K562 (cell line): ENCODE measurements at regions not wholly inside any gene's neighbourhood (a gene's known extent, or its start where the extent isn't known, plus 50 kb on each side); places are given as distances from the start of the nearest gene placed in this dataset.

Experiments
- AFF1 ChIP-seq, 2 experiments: fragments of 450-650 bp; IDR thresholded peaks; 2 replicates each; pipeline ENCODE4 v1.6.1; 2018; ENCODE audit warnings: mild to moderate bottlenecking in 2 of 2, low read depth in 1 of 2; ENCODE audit not compliant: partially characterized antibody in 2 of 2
- BMI1 ChIP-seq: fragments of 150-350 bp; IDR thresholded peaks from 2 replicates; pipeline ENCODE4 v1.6.1; 2014; ENCODE audit warnings: low read length
- BRD9 ChIP-seq: fragments of 450-650 bp; IDR thresholded peaks from 2 replicates; pipeline ENCODE4 v1.6.1; 2018; ENCODE audit warnings: low read depth; ENCODE audit not compliant: partially characterized antibody
- E2F4 ChIP-seq: sonication (generic); formaldehyde crosslinking; IDR thresholded peaks from 2 replicates; pipeline ENCODE4 v1.8.0; 2022; ENCODE audit warnings: mild to moderate bottlenecking, low read depth, missing genetic modification reagents
- ELF1 ChIP-seq: fragments of 200-800 bp; sonication (Bioruptor generic); IDR thresholded peaks from 2 replicates; pipeline ENCODE4 v1.6.1; 2016; ENCODE audit warnings: missing genetic modification characterization, missing compliant biosample characterization
- HDAC1 ChIP-seq, 2 experiments: fragments of 450-650 bp; IDR thresholded peaks; 2 replicates each; pipeline ENCODE4 v1.6.1; 2016 to 2017; ENCODE audit warnings: inconsistent platforms in 1 of 2, mild to moderate bottlenecking in 1 of 2, moderate library complexity in 1 of 2
- ILK ChIP-seq: fragments of 450-650 bp; IDR thresholded peaks from 2 replicates; pipeline ENCODE4 v1.6.1; 2016; ENCODE audit warnings: missing genetic modification characterization, low read depth, mild to moderate bottlenecking, missing compliant biosample characterization, moderate library complexity, borderline replicate concordance
- KAT7 ChIP-seq: sonication (generic); formaldehyde crosslinking; IDR thresholded peaks from 2 replicates; pipeline ENCODE4 v1.8.0; 2022; ENCODE audit warnings: missing genetic modification reagents, mild to moderate bottlenecking, borderline replicate concordance
- NELFE ChIP-seq: IDR thresholded peaks from 2 replicates; pipeline ENCODE4 v1.6.1; 2011; ENCODE audit warnings: mild to moderate bottlenecking; ENCODE audit not compliant: insufficient read depth, insufficient read length
- NFIC ChIP-seq: fragments of 450-650 bp; IDR thresholded peaks from 2 replicates; pipeline ENCODE4 v1.6.1; 2017; ENCODE audit warnings: mild to moderate bottlenecking, inconsistent platforms
- NR2C1 ChIP-seq, 2 experiments: fragments of 450-650 bp; IDR thresholded peaks; 2 replicates each; pipeline ENCODE4 v1.6.1; 2017; ENCODE audit warnings: mild to moderate bottlenecking in 2 of 2, antibody characterized with exemption in 1 of 2, inconsistent platforms in 1 of 2, missing compliant biosample characterization in 1 of 2, missing genetic modification characterization in 1 of 2
- PHF8 ChIP-seq: fragments of 200-600 bp; sonication (generic); IDR thresholded peaks from 2 replicates; pipeline ENCODE4 v1.6.1; 2012; ENCODE audit warnings: mixed run types, mild to moderate bottlenecking, inconsistent platforms, low read length, moderate library complexity, borderline replicate concordance
- PRMT5 ChIP-seq: sonication (generic); formaldehyde crosslinking; IDR thresholded peaks from 2 replicates; pipeline ENCODE4 v1.5.0; 2020; ENCODE audit warnings: missing genetic modification reagents
- RUNX1 ChIP-seq: sonication (generic); IDR thresholded peaks from 2 replicates; pipeline ENCODE4 v1.6.1; 2016; ENCODE audit warnings: antibody characterized with exemption, low read depth
- SMARCE1 ChIP-seq: fragments of 450-650 bp; IDR thresholded peaks from 2 replicates; pipeline ENCODE4 v1.7.1; 2016; ENCODE audit warnings: mild to moderate bottlenecking
- TAF7 ChIP-seq: fragments of 450-650 bp; IDR thresholded peaks from 2 replicates; pipeline ENCODE4 v1.6.1; 2016; ENCODE audit warnings: missing genetic modification characterization, missing compliant biosample characterization
- USF2 ChIP-seq: sonication (generic); formaldehyde crosslinking; IDR thresholded peaks from 2 replicates; pipeline ENCODE4 v1.5.0; 2020; ENCODE audit warnings: missing genetic modification reagents
- YY1 ChIP-seq, 3 experiments: IDR thresholded peaks; 2 replicates each; pipeline ENCODE4 v1.6.1; 2011; ENCODE audit warnings: low read length in 2 of 3, mild to moderate bottlenecking in 2 of 3, moderate library complexity in 2 of 3, borderline replicate concordance in 1 of 3, control low read depth in 1 of 3, low read depth in 1 of 3; ENCODE audit not compliant: insufficient read depth in 3 of 3, insufficient replicate concordance in 2 of 3, control insufficient read depth in 1 of 3, insufficient read length in 1 of 3; ENCODE audit errors: extremely low read depth in 1 of 3
- ZNF699 ChIP-seq: fragments of 250-450 bp; sonication (Bioruptor Pico); IDR thresholded peaks from 2 replicates; pipeline ENCODE4 v1.8.0; 2021; ENCODE audit warnings: mild to moderate bottlenecking, moderate library complexity; ENCODE audit not compliant: insufficient replicate concordance

- TF ChIP-seq PRMT5 (CRISPR knock-in tag) (no peak), BMI1 (no peak), ELF1 (tag) (peak; percentile 85), ILK (tag) (no peak), ZNF699 (CRISPR knock-in tag) (no peak), KAT7 (CRISPR knock-in tag) (no peak), AFF1 (IDR thresholded peaks at IDR 0.05; ENCODE audit: low read depth in 1 of 2, partially characterized antibody in 2 of 2) (peak in 1 of 2 experiments; percentile 80), YY1 (IDR thresholded peaks at IDR 0.05; ENCODE audit: borderline replicate concordance in 1 of 3, control insufficient read depth in 1 of 3, extremely low read depth in 1 of 3, insufficient read depth in 3 of 3, insufficient read length in 1 of 3, insufficient replicate concordance in 2 of 3, low read depth in 1 of 3, low read length in 2 of 3) (no peak), USF2 (CRISPR knock-in tag) (no peak), RUNX1 (no peak), PHF8 (no peak), NR2C1 (IDR thresholded peaks at IDR 0.05) (peak; percentile 78; the same call in 1 of the 2 replicates), NR2C1 (tag; IDR thresholded peaks at IDR 0.05) (peak; percentile 96), E2F4 (CRISPR knock-in tag) (no peak), TAF7 (tag) (peak; percentile 64), BRD9 (no peak), HDAC1 (IDR thresholded peaks at IDR 0.05) (peak in 1 of 2 experiments; percentile 90; a peak in 2 of 4 replicates), SMARCE1 (peak; percentile 82), NELFE (no peak), NFIC (no peak)
Observed at GRCh38 chr10:78255796-78256638, 222.4 kb downstream of the RPS24 start (continued).
